ENCODE measurements at regions not wholly inside any gene's neighbourhood (a gene's known extent, or its start where the extent isn't known, plus 50 kb on each side); places are given as distances from the start of the nearest gene placed in this dataset.

GRCh38 chr13:61916483-61916882 is 500.8 kb upstream of the PCDH20 start:
- H3K36me3 Mint-ChIP-seq (ENCODE audit: low read depth): no peaks in the 10 kb centered on the region
- Histone ChIP-seq H3K4me1 (ENCODE audit: insufficient read depth, low read length) (no peaks in the 10 kb centered on the region), H3K4me3 (ENCODE audit: low read length) (no peak overlapping the region), H3K27ac (ENCODE audit: low read depth in 1 of 2, low read length in 2 of 2) (no peak overlapping the region), H3K9me3 (ENCODE audit: control insufficient read depth in 1 of 2, insufficient read depth in 1 of 2, low read length in 2 of 2) (peaks cover 0 to 12% of the 10 kb centered on the region in 2 experiments), H3K27me3 (ENCODE audit: control insufficient read depth in 1 of 2, insufficient read depth in 2 of 2, low read length in 2 of 2) (no peaks in the 10 kb centered on the region), H3K36me3 (ENCODE audit: insufficient read depth, low read length) (no peaks in the 10 kb centered on the region)
- ChIA-PET POLR2A (no interaction called here), CTCF (no interaction called here)
- intact Hi-C loops (cut with DNase I, micrococcal nuclease): no loop called here
- DNase-seq: no peak
- no peaks in the 10 kb centered on the region for H3K4me1 Mint-ChIP-seq (ENCODE audit: low read depth)
- no peak overlapping the region for H3K27ac Mint-ChIP-seq
- H3K9me3 Mint-ChIP-seq: peaks cover 16% of the 10 kb centered on the region
- no peaks in the 10 kb centered on the region for H3K27me3 Mint-ChIP-seq
- no peak overlapping the region for H3K4me3 Mint-ChIP-seq
- no peak for ATAC-seq (ENCODE audit: poor library complexity)
- TF ChIP-seq, protein P1, sequence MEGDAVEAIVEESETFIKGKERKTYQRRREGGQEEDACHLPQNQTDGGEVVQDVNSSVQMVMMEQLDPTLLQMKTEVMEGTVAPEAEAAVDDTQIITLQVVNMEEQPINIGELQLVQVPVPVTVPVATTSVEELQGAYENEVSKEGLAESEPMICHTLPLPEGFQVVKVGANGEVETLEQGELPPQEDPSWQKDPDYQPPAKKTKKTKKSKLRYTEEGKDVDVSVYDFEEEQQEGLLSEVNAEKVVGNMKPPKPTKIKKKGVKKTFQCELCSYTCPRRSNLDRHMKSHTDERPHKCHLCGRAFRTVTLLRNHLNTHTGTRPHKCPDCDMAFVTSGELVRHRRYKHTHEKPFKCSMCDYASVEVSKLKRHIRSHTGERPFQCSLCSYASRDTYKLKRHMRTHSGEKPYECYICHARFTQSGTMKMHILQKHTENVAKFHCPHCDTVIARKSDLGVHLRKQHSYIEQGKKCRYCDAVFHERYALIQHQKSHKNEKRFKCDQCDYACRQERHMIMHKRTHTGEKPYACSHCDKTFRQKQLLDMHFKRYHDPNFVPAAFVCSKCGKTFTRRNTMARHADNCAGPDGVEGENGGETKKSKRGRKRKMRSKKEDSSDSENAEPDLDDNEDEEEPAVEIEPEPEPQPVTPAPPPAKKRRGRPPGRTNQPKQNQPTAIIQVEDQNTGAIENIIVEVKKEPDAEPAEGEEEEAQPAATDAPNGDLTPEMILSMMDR (IDR thresholded peaks at IDR 0.05): no peak

- ChIA-PET CTCF (interaction anchor here (1.0 kb wide), 1 partner anchor 8 kb away, joined by 3 read pairs; no protein-coding TSS in a partner anchor), POLR2A (no interaction called here)
- ATAC-seq (ENCODE audit: poor library complexity): no peak
These were observed 497.5 kb upstream of the PCDH20 start for GRCh38 chr13:61913183-61913582.

DNA sequence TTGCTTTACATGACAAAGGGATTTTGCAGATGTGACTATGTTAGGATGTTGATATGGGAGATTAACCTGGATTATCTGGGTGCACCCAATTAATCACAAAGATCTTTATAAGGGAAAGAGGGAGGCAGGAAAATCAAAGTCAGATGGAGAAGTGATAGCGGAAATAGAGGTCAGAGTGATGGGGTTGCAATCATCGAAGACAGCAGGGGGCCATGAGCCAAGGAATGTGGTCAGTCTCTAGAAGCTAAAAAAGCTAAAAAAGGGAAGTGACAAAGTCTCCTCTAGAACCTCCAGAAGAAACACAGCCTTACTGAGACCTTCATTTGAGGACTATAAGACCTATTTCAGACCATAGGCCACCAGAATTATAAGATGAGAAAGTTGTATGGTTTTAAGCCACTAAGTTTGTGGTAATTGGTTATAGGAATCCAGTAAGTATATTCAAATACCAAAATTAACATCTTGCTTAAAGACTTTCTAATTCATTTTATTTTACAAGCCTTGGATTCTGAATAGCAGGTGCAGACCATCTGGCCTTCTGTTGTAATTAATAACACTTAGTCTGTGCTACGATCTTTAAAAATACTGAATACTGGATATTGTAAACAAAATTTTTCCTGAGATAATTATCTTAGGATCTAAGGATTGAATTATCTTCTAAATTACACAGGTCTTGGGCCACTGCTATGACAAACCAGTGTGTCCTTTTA is 493.4 kb upstream of the PCDH20 start:
- Histone ChIP-seq H3K36me3 (ENCODE audit: insufficient read depth, low read length) (no peaks in the 10 kb centered on the region), H3K27me3 (ENCODE audit: control insufficient read depth in 1 of 2, insufficient read depth in 2 of 2, low read length in 2 of 2) (no peaks in the 10 kb centered on the region), H3K4me3 (ENCODE audit: low read length) (no peak overlapping the region), H3K9me3 (ENCODE audit: control insufficient read depth in 1 of 2, insufficient read depth in 1 of 2, low read length in 2 of 2) (no peaks in the 10 kb centered on the region), H3K4me1 (ENCODE audit: insufficient read depth, low read length) (no peaks in the 10 kb centered on the region), H3K27ac (ENCODE audit: low read depth in 1 of 2, low read length in 2 of 2) (no peak overlapping the region)
- ChIA-PET POLR2A (no interaction called here), CTCF (no interaction called here)
- no peak for DNase-seq
- intact Hi-C loops (cut with DNase I, micrococcal nuclease): no loop called here
- TF ChIP-seq, protein P1 (IDR thresholded peaks at IDR 0.05): no peak
- ATAC-seq (ENCODE audit: poor library complexity): no peak
- Mint-ChIP-seq H3K36me3 (ENCODE audit: low read depth) (no peaks in the 10 kb centered on the region), H3K4me3 (no peak overlapping the region), H3K9me3 (peaks cover 3% of the 10 kb centered on the region), H3K4me1 (ENCODE audit: low read depth) (no peaks in the 10 kb centered on the region), H3K27ac (no peak overlapping the region), H3K27me3 (no peaks in the 10 kb centered on the region)

More at GRCh38 chr13:61913183-61913582, 497.5 kb upstream of the PCDH20 start:
- no peaks in the 10 kb centered on the region for H3K36me3 ChIP-seq (ENCODE audit: insufficient read depth, low read length)
- H3K9me3 ChIP-seq (ENCODE audit: control insufficient read depth in 1 of 2, insufficient read depth in 1 of 2, low read length in 2 of 2): no peaks in the 10 kb centered on the region
- H3K4me1 ChIP-seq (ENCODE audit: insufficient read depth, low read length): no peaks in the 10 kb centered on the region
- Mint-ChIP-seq H3K27me3 (no peaks in the 10 kb centered on the region), H3K9me3 (peaks cover 3% of the 10 kb centered on the region), H3K36me3 (ENCODE audit: low read depth) (no peaks in the 10 kb centered on the region), H3K4me1 (ENCODE audit: low read depth) (no peaks in the 10 kb centered on the region), H3K4me3 (no peak overlapping the region), H3K27ac (no peak overlapping the region)
- H3K27me3 ChIP-seq (ENCODE audit: control insufficient read depth in 1 of 2, insufficient read depth in 2 of 2, low read length in 2 of 2): no peaks in the 10 kb centered on the region
- intact Hi-C loops (cut with DNase I, micrococcal nuclease): no loop called here
- no peak for DNase-seq
- TF ChIP-seq, protein P1 (IDR thresholded peaks at IDR 0.05): no peak
- no peak overlapping the region for H3K4me3 ChIP-seq (ENCODE audit: low read length)
- no peak overlapping the region for H3K27ac ChIP-seq (ENCODE audit: low read depth in 1 of 2, low read length in 2 of 2)
